SK-N-SH treated with all-trans-retinoic acid at 6 μM for 48 hours (cell line): ENCODE measurements at regions not wholly inside any gene's neighbourhood (a gene's known extent, or its start where the extent isn't known, plus 50 kb on each side); places are given as distances from the start of the nearest gene placed in this dataset.
"Not testable (repeated sequence)": the region's sequence is repeated elsewhere in the genome, so short reads cannot be mapped to it uniquely, and the experiment has no call there.

ENCODE experiments used
- ATAC-seq: fragments of 200-7000 bp; cut with Tn5 transposase; 3 replicates; pipeline ENCODE4 v1.9.1; 2020; ENCODE audit warnings: mild to moderate bottlenecking, moderate library complexity
- BACH2 ChIP-seq: fragments of 250-450 bp; sonication (Bioruptor Pico); IDR thresholded peaks from 2 replicates; pipeline ENCODE4 v1.9.0; 2021; ENCODE audit warnings: mild to moderate bottlenecking, borderline replicate concordance
- CREB5 ChIP-seq: fragments of 250-450 bp; sonication (Bioruptor Pico); IDR thresholded peaks from 2 replicates; pipeline ENCODE4 v1.5.1; 2020; ENCODE audit warnings: low read depth, mild to moderate bottlenecking, moderate library complexity
- CSDC2 ChIP-seq: fragments of 250-450 bp; sonication (Bioruptor Pico); IDR thresholded peaks from 2 replicates; pipeline ENCODE4 v1.5.0; 2020; ENCODE audit warnings: mild to moderate bottlenecking, moderate library complexity
- CSRNP3 ChIP-seq: fragments of 250-450 bp; sonication (Bioruptor Pico); IDR thresholded peaks from 2 replicates; pipeline ENCODE4 v1.5.1; 2021; ENCODE audit warnings: mild to moderate bottlenecking, moderate library complexity
- ESRRG ChIP-seq: fragments of 250-450 bp; sonication (Bioruptor Pico); IDR thresholded peaks from 2 replicates; pipeline ENCODE4 v1.6.1; 2021; ENCODE audit warnings: mild to moderate bottlenecking
- GLIS3 ChIP-seq: fragments of 250-450 bp; sonication (Bioruptor Pico); IDR thresholded peaks from 2 replicates; pipeline ENCODE4 v1.5.0; 2020; ENCODE audit warnings: mild to moderate bottlenecking, moderate library complexity
- ISL1 ChIP-seq: fragments of 250-450 bp; sonication (Bioruptor Pico); IDR thresholded peaks from 2 replicates; pipeline ENCODE4 v2.1.2; 2022; ENCODE audit warnings: mild to moderate bottlenecking, moderate library complexity
- OSR1 ChIP-seq: fragments of 250-450 bp; sonication (Bioruptor Pico); IDR thresholded peaks from 2 replicates; pipeline ENCODE4 v1.8.0; 2022; ENCODE audit warnings: moderate library complexity, mild to moderate bottlenecking, inconsistent platforms
- PATZ1 ChIP-seq: fragments of 250-450 bp; sonication (Bioruptor Pico); IDR thresholded peaks from 2 replicates; pipeline ENCODE4 v1.8.0; 2020; ENCODE audit warnings: mild to moderate bottlenecking, moderate library complexity, borderline replicate concordance
- POU6F1 ChIP-seq: fragments of 250-450 bp; sonication (Bioruptor Pico); IDR thresholded peaks from 2 replicates; pipeline ENCODE4 v1.8.0; 2021; ENCODE audit warnings: low read depth, mild to moderate bottlenecking, moderate library complexity, borderline replicate concordance
- PPARA ChIP-seq: fragments of 250-450 bp; sonication (Bioruptor Pico); IDR thresholded peaks from 2 replicates; pipeline ENCODE4 v1.5.0; 2020; ENCODE audit warnings: mild to moderate bottlenecking, borderline replicate concordance
- RARB ChIP-seq: fragments of 250-450 bp; sonication (Bioruptor Pico); IDR thresholded peaks from 2 replicates; pipeline ENCODE4 v1.8.0; 2021; ENCODE audit warnings: mild to moderate bottlenecking, moderate library complexity
- SNAI2 ChIP-seq: fragments of 250-450 bp; sonication (Bioruptor Pico); IDR thresholded peaks from 2 replicates; pipeline ENCODE4 v1.5.0; 2020; ENCODE audit warnings: mild to moderate bottlenecking, moderate library complexity
- TCF4 ChIP-seq: fragments of 250-450 bp; sonication (Bioruptor Pico); IDR thresholded peaks from 2 replicates; pipeline ENCODE4 v1.8.0; 2021; ENCODE audit warnings: mild to moderate bottlenecking, moderate library complexity, borderline replicate concordance
- TOX ChIP-seq: fragments of 250-450 bp; sonication (Bioruptor Pico); IDR thresholded peaks from 2 replicates; pipeline ENCODE4 v1.8.0; 2021; ENCODE audit warnings: mild to moderate bottlenecking, moderate library complexity, borderline replicate concordance
- ZC3H10 ChIP-seq: fragments of 250-450 bp; sonication (Bioruptor Pico); IDR thresholded peaks from 2 replicates; pipeline ENCODE4 v1.5.1; 2021; ENCODE audit warnings: mild to moderate bottlenecking, moderate library complexity
- ZFP3 ChIP-seq: fragments of 250-450 bp; sonication (Bioruptor Pico); IDR thresholded peaks from 2 replicates; pipeline ENCODE4 v1.5.0; 2020; ENCODE audit warnings: mild to moderate bottlenecking, moderate library complexity

- no peak for TF ChIP-seq CSDC2
- TF ChIP-seq OSR1 (CRISPR knock-in tag): no peak
Observed at GRCh38 chr6:121780325-121781321, 345.2 kb downstream of the GJA1 start (continued).

GRCh38 chr6:121791396-121792315 is 356.2 kb downstream of the GJA1 start:
- TF ChIP-seq POU6F1 (CRISPR knock-in tag): no peak
- TF ChIP-seq PATZ1 (CRISPR knock-in tag): no peak
- no peak for TF ChIP-seq BACH2
- TF ChIP-seq CSRNP3 (CRISPR knock-in tag): no peak
- no peak for TF ChIP-seq ZFP3 (CRISPR knock-in tag)
- no peak for TF ChIP-seq SNAI2 (CRISPR knock-in tag)
- TF ChIP-seq TCF4 (CRISPR knock-in tag): no peak
- TF ChIP-seq ESRRG (CRISPR knock-in tag): no peak
- no peak for TF ChIP-seq RARB (CRISPR knock-in tag)
- no peak for TF ChIP-seq CSDC2
- no peak for TF ChIP-seq ISL1 (CRISPR knock-in tag)
- ATAC-seq: no peak

- no peak for TF ChIP-seq PATZ1 (CRISPR knock-in tag)
- TF ChIP-seq TOX (CRISPR knock-in tag): no peak
- TF ChIP-seq ZC3H10 (CRISPR knock-in tag): no peak
- TF ChIP-seq PPARA (CRISPR knock-in tag): no peak
- 0 out of 2 replicates have a peak, but pooled peaks have one; percentile 37 for TF ChIP-seq ISL1 (CRISPR knock-in tag)
- peak; percentile 100 for ATAC-seq
Observed at GRCh38 chr6:121794630-121795029, 359.2 kb downstream of the GJA1 start.

GRCh38 chr6:121797598-121797997 is 362.2 kb downstream of the GJA1 start:
- ATAC-seq: not testable (repeated sequence)

GRCh38 chr6:121798126-121798525 is 362.7 kb downstream of the GJA1 start:
- not testable (repeated sequence) for ATAC-seq

- no peak for ATAC-seq
- peak; percentile 76; the same call in 1 of the 2 replicates for TF ChIP-seq CSRNP3 (CRISPR knock-in tag)
- peak; percentile 77; the same call in 1 of the 2 replicates for TF ChIP-seq TCF4 (CRISPR knock-in tag)
- TF ChIP-seq ISL1 (CRISPR knock-in tag): peak; percentile 95
- TF ChIP-seq CREB5 (CRISPR knock-in tag): 0 out of 2 replicates have a peak, but pooled peaks have one; percentile 17
- TF ChIP-seq ESRRG (CRISPR knock-in tag): 0 out of 2 replicates have a peak, but pooled peaks have one; percentile 46
- no peak for TF ChIP-seq GLIS3 (CRISPR knock-in tag)
- no peak for TF ChIP-seq PATZ1 (CRISPR knock-in tag)
Observed at GRCh38 chr6:121799574-121799973, 364.1 kb downstream of the GJA1 start.
